ENCODE measurements at regions not wholly inside any gene's neighbourhood (a gene's known extent, or its start where the extent isn't known, plus 50 kb on each side); places are given as distances from the start of the nearest gene placed in this dataset.
"Not testable (repeated sequence)": the region's sequence is repeated elsewhere in the genome, so short reads cannot be mapped to it uniquely, and the experiment has no call there.

GRCh38 chr19:30935146-30935545, 414.1 kb downstream of the TSHZ3 start:
- H3K36me3 ChIP-seq (ENCODE audit: control insufficient read depth, insufficient read depth, low read length): no peaks in the 10 kb centered on the region
- H3K4me3 ChIP-seq (ENCODE audit: low read depth, low read length): no peak overlapping the region
- no peaks in the 10 kb centered on the region for H3K27me3 ChIP-seq (ENCODE audit: control insufficient read depth, insufficient read depth, low read length)
- no peak for TF ChIP-seq CTCF (IDR thresholded peaks at IDR 0.05; ENCODE audit: insufficient read depth, low read length, poor library complexity, severe bottlenecking)
- DNase-seq (ENCODE audit: low read depth): no peak

- H3K27me3 ChIP-seq (ENCODE audit: control insufficient read depth, insufficient read depth, low read length); H3K4me3 ChIP-seq (ENCODE audit: low read depth, low read length); H3K36me3 ChIP-seq (ENCODE audit: control insufficient read depth, insufficient read depth, low read length); DNase-seq (ENCODE audit: low read depth): not testable (repeated sequence)
Observed at GRCh38 chr19:30933454-30933853, 415.8 kb downstream of the TSHZ3 start.

- H3K36me3 ChIP-seq (ENCODE audit: control insufficient read depth, insufficient read depth, low read length): no peaks in the 10 kb centered on the region
- H3K27me3 ChIP-seq (ENCODE audit: control insufficient read depth, insufficient read depth, low read length): no peaks in the 10 kb centered on the region
- TF ChIP-seq CTCF (IDR thresholded peaks at IDR 0.05; ENCODE audit: insufficient read depth, low read length, poor library complexity, severe bottlenecking): no peak
- no peak overlapping the region for H3K4me3 ChIP-seq (ENCODE audit: low read depth, low read length)
- no peak for DNase-seq (ENCODE audit: low read depth)
Observed at GRCh38 chr19:30932854-30933253, 416.4 kb downstream of the TSHZ3 start.

- DNase-seq (ENCODE audit: low read depth): no peak
- TF ChIP-seq CTCF (IDR thresholded peaks at IDR 0.05; ENCODE audit: insufficient read depth, low read length, poor library complexity, severe bottlenecking): no peak
- H3K4me3 ChIP-seq (ENCODE audit: low read depth, low read length): no peak overlapping the region
- H3K27me3 ChIP-seq (ENCODE audit: control insufficient read depth, insufficient read depth, low read length): no peaks in the 10 kb centered on the region
- no peaks in the 10 kb centered on the region for H3K36me3 ChIP-seq (ENCODE audit: control insufficient read depth, insufficient read depth, low read length)
Observed at GRCh38 chr19:30930941-30931706, 418.1 kb downstream of the TSHZ3 start.

- Histone ChIP-seq H3K4me3 (ENCODE audit: low read depth, low read length) (no peak overlapping the region), H3K27me3 (ENCODE audit: control insufficient read depth, insufficient read depth, low read length) (no peaks in the 10 kb centered on the region), H3K36me3 (ENCODE audit: control insufficient read depth, insufficient read depth, low read length) (no peaks in the 10 kb centered on the region)
- no peak for TF ChIP-seq CTCF (IDR thresholded peaks at IDR 0.05; ENCODE audit: insufficient read depth, low read length, poor library complexity, severe bottlenecking)
- no peak for DNase-seq (ENCODE audit: low read depth)
Observed at GRCh38 chr19:30927705-30928104, 421.5 kb downstream of the TSHZ3 start.

GRCh38 chr19:30924670-30925069, 424.6 kb downstream of the TSHZ3 start:
- Histone ChIP-seq H3K27me3 (ENCODE audit: control insufficient read depth, insufficient read depth, low read length) (no peaks in the 10 kb centered on the region), H3K36me3 (ENCODE audit: control insufficient read depth, insufficient read depth, low read length) (no peaks in the 10 kb centered on the region), H3K4me3 (ENCODE audit: low read depth, low read length) (no peak overlapping the region)
- no peak for TF ChIP-seq CTCF (IDR thresholded peaks at IDR 0.05; ENCODE audit: insufficient read depth, low read length, poor library complexity, severe bottlenecking)
- DNase-seq (ENCODE audit: low read depth): no peak

Measured in kidney epithelial cell (primary cell).